Liver (tissue), 3 donors: ENCODE measurements at regions not wholly inside any gene's neighbourhood (a gene's known extent, or its start where the extent isn't known, plus 50 kb on each side); places are given as distances from the start of the nearest gene placed in this dataset.

Experiments used
- JUND ChIP-seq, 2 donors: IDR thresholded peaks; 2 replicates each; pipeline ENCODE4 v1.6.1; 2016; ENCODE audit warnings: antibody characterized with exemption in 2 of 2
- NR2F2 ChIP-seq: IDR thresholded peaks from 2 replicates; pipeline ENCODE4 v1.6.1; 2016; ENCODE audit warnings: antibody characterized with exemption
- SP1 ChIP-seq: IDR thresholded peaks from 2 replicates; pipeline ENCODE4 v1.6.1; 2018; ENCODE audit warnings: antibody characterized with exemption, mild to moderate bottlenecking
- TF ChIP-seq, protein P1 (sequence below): fragments of 150-350 bp; IDR thresholded peaks from 2 replicates; pipeline ENCODE4 v1.5.1; 2017; ENCODE audit warnings: improper control_type of control experiment, low read depth, low read length; ENCODE audit not compliant: missing input control
- TF ChIP-seq, protein P2 (sequence below): IDR thresholded peaks from 2 replicates; pipeline ENCODE4 v1.6.1; 2016; ENCODE audit warnings: antibody characterized with exemption
- TF ChIP-seq, protein P3 (sequence below): IDR thresholded peaks from 2 replicates; pipeline ENCODE4 v1.6.1; 2016; ENCODE audit warnings: antibody characterized with exemption
- donor health status: healthy.
- donor health status: healthy.

DNA sequence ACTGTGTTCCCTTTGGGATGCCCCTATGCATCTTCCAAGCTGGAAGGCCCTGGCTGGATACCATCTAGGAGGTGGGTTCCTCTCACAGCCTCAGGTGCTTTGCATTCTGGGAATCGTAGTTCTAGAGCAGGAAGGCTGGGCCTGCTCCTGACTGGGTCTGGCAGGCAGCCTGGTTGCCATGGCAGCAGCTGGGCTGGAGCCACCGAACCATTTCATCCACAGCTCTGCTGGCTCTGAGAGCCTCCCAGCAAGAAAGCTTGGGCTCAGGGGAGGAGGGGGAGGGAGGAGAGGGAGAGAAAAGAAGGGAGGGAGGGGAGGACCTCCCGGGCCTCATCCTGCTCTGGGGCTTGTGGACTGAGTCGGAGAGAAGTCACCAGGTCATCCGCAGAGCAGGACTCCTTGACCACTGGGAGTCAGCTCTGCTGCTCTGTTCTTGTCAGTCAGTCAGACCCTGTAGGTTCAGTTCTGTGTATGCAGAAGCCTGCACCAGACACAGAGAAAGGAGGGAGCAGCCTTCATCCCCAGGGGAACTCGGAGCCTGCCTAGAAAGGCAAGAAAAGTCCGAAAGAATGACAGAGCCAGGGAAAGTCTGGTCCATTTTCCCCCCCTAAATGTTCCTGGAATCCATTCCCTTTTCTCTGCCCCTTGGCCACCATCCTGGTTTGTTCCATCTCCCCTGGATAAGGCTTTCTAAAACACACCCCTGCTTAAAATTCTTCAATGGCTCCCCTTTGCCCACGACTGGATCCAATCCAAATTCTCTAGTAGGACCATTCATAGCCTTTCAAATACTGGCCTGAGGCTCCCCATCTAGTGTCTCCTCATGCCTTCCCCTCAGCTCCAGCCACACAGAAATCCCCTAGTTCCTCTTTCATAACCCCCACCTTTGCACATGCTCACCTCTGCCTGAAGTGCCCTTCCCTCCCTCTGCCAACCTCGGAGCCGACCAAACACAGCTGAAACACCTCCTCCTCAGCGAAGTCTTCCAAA, 65.4 kb upstream of the ARAP3 start:
- TF ChIP-seq, protein P1, sequence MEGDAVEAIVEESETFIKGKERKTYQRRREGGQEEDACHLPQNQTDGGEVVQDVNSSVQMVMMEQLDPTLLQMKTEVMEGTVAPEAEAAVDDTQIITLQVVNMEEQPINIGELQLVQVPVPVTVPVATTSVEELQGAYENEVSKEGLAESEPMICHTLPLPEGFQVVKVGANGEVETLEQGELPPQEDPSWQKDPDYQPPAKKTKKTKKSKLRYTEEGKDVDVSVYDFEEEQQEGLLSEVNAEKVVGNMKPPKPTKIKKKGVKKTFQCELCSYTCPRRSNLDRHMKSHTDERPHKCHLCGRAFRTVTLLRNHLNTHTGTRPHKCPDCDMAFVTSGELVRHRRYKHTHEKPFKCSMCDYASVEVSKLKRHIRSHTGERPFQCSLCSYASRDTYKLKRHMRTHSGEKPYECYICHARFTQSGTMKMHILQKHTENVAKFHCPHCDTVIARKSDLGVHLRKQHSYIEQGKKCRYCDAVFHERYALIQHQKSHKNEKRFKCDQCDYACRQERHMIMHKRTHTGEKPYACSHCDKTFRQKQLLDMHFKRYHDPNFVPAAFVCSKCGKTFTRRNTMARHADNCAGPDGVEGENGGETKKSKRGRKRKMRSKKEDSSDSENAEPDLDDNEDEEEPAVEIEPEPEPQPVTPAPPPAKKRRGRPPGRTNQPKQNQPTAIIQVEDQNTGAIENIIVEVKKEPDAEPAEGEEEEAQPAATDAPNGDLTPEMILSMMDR, result no peak
- TF ChIP-seq, protein P2, sequence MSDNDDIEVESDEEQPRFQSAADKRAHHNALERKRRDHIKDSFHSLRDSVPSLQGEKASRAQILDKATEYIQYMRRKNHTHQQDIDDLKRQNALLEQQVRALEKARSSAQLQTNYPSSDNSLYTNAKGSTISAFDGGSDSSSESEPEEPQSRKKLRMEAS, result no peak
- TF ChIP-seq JUND (IDR thresholded peaks at IDR 0.05), result no peak
- TF ChIP-seq, protein P3, sequence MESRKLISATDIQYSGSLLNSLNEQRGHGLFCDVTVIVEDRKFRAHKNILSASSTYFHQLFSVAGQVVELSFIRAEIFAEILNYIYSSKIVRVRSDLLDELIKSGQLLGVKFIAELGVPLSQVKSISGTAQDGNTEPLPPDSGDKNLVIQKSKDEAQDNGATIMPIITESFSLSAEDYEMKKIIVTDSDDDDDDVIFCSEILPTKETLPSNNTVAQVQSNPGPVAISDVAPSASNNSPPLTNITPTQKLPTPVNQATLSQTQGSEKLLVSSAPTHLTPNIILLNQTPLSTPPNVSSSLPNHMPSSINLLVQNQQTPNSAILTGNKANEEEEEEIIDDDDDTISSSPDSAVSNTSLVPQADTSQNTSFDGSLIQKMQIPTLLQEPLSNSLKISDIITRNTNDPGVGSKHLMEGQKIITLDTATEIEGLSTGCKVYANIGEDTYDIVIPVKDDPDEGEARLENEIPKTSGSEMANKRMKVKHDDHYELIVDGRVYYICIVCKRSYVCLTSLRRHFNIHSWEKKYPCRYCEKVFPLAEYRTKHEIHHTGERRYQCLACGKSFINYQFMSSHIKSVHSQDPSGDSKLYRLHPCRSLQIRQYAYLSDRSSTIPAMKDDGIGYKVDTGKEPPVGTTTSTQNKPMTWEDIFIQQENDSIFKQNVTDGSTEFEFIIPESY, result no peak
- TF ChIP-seq SP1, result no peak
- TF ChIP-seq NR2F2, result no peak
